GM12865 (cell line): ENCODE measurements at regions not wholly inside any gene's neighbourhood (a gene's known extent, or its start where the extent isn't known, plus 50 kb on each side); places are given as distances from the start of the nearest gene placed in this dataset.
A peak's percentile ranks its signal among the peaks of the same experiment; 100 is the strongest.

ENCODE experiments used
- DNase-seq: peaks from one replicate; pipeline ENCODE4 v3.0.0; 2010; ENCODE audit warnings: low read depth
- H3K4me3 ChIP-seq: 2 replicates; pipeline ENCODE4 v1.5.1; 2011; ENCODE audit warnings: mild to moderate bottlenecking, low read depth, low read length, control low read depth
- CTCF ChIP-seq: IDR thresholded peaks from 2 replicates; pipeline ENCODE4 v1.5.1; 2011; ENCODE audit warnings: low read length, control low read depth, low read depth, inconsistent platforms; ENCODE audit not compliant: insufficient read depth; ENCODE audit errors: missing control alignments

GRCh38 chr2:236912326-236913120 lies 173.2 kb upstream of the COPS8 start:
- TF ChIP-seq CTCF: no peak
- DNase-seq: no peak
- no peak overlapping the region for H3K4me3 ChIP-seq

GRCh38 chr2:236915186-236915585 lies 170.5 kb upstream of the COPS8 start:
- no peak overlapping the region for H3K4me3 ChIP-seq
- DNase-seq: no peak
- no peak for TF ChIP-seq CTCF

- no peak for DNase-seq
- TF ChIP-seq CTCF: no peak
- H3K4me3 ChIP-seq: no peak overlapping the region
These were observed 170.0 kb upstream of the COPS8 start for GRCh38 chr2:236915726-236916125.

GRCh38 chr2:236916181-236916580 lies 169.5 kb upstream of the COPS8 start:
- TF ChIP-seq CTCF: no peak
- DNase-seq: peak; percentile 23
- H3K4me3 ChIP-seq: no peak overlapping the region

DNA sequence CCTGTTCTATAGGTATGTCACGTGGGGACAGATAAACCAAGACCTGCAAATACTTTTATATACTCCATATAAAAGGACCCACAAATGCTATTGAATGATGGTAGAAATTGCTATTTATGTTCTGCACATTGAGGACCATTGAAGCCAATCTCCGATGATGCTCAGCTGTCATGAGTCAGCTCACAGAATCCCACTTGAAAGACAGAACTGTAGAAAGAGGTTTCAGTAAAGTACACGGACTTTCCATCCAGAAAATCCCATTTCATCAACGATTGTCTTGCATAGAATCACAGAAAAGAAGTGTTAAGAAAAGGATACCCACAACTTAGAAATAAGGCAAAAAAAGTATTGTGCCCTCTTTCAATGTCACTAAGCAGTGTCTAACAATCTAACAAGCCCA lies 169.0 kb upstream of the COPS8 start:
- no peak for TF ChIP-seq CTCF
- H3K4me3 ChIP-seq: no peak overlapping the region
- DNase-seq: peak; percentile 23

GRCh38 chr2:236917164-236917563 lies 168.5 kb upstream of the COPS8 start:
- TF ChIP-seq CTCF: no peak
- no peak overlapping the region for H3K4me3 ChIP-seq
- no peak for DNase-seq

DNA sequence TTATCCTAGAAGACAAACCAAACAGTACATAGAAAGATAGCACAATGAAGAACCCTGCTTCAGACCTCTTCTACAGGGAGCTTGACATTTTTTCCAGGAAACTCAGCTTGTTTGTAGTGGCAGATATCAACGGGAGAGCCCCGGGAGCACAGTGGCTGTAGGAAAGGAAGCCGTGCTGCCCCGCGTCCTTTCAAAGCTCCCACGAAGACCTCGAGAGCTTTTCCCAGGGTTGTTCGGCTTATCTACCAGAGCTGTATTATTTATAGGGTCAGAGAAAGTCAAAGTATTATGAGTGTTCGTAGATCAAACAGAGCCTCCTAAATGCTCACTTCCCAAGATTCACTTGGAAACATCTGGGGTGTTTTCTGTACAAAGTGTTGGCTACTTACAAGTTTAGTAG lies 167.1 kb upstream of the COPS8 start:
- TF ChIP-seq CTCF: no peak
- no peak overlapping the region for H3K4me3 ChIP-seq
- DNase-seq: no peak
